HepG2 (cell line): ENCODE measurements at regions not wholly inside any gene's neighbourhood (a gene's known extent, or its start where the extent isn't known, plus 50 kb on each side); places are given as distances from the start of the nearest gene placed in this dataset.

Experiments
- ATAC-seq: fragments of 200-7000 bp; cut with Tn5 transposase; 3 replicates; pipeline ENCODE4 v1.9.1; 2020; ENCODE audit warnings: mild to moderate bottlenecking, moderate library complexity
- BruUV-seq: library from RNA; stranded (reverse); fragments of 400-500 nt; replicated peaks from 2 replicates; lab custom pipeline; 2021; lab: Mats Ljungman, UMichigan
- CTCF ChIA-PET: fragments of 300-600 bp; formaldehyde crosslinking; extraction: SDS; loops from one replicate; lab custom pipeline; 2021; ENCODE audit warnings: low total read pairs, inconsistent platforms, low intra/inter-chr PET ratio; lab: Yijun Ruan, JAX
- POLR2A ChIA-PET: fragments of 350-600 bp; sonication (Branson Sonifier 250); formaldehyde crosslinking; loops from one replicate; lab custom pipeline; 2020; ENCODE audit warnings: antibody characterized with exemption, inconsistent platforms; lab: Yijun Ruan, JAX
- DNase-seq: peaks from one replicate; pipeline ENCODE4 v3.0.0-alpha.2; 2015; ENCODE audit warnings: low spot score
- FAIRE-seq: peaks from 3 replicates; lab custom pipeline; 2011; peaks lifted over from hg19 to GRCh38; lab: Jason Lieb, UNC
- H2AFZ ChIP-seq: one replicate; pipeline ENCODE4 v1.6.1; 2011; ENCODE audit warnings: low read length, inconsistent platforms
- H3K27ac ChIP-seq: fragments of 300-600 bp; 3 replicates; pipeline ENCODE4 v1.8.0; 2011; ENCODE audit warnings: mixed run types, mild to moderate bottlenecking, mixed read lengths, low read length, inconsistent platforms; ENCODE audit not compliant: insufficient read depth; ENCODE audit errors: extremely low read length
- H3K27me3 ChIP-seq, 2 experiments: fragments of 200-600 bp in 1 of 2; 2 replicates in 1 of 2; 3 replicates in 1 of 2; pipeline versions ENCODE4 v1.6.0 to v1.8.0; 2011; ENCODE audit warnings: low read length in 2 of 2, mild to moderate bottlenecking in 2 of 2, moderate library complexity in 2 of 2, inconsistent platforms in 1 of 2; ENCODE audit not compliant: insufficient read depth in 2 of 2, control insufficient read depth in 1 of 2
- H3K36me3 ChIP-seq, 2 experiments: fragments of 200-600 bp in 1 of 2; replicated peaks in 1 of 2; 2 replicates in 1 of 2; 3 replicates in 1 of 2; pipeline versions ENCODE4 v1.5.1 to v1.8.0; 2011; ENCODE audit warnings: low read length in 2 of 2, inconsistent platforms in 1 of 2; ENCODE audit not compliant: insufficient read depth in 2 of 2, control insufficient read depth in 1 of 2
- H3K4me1 ChIP-seq: 2 replicates; pipeline ENCODE4 v1.5.1; 2012; ENCODE audit warnings: low read length, inconsistent platforms; ENCODE audit not compliant: insufficient read depth
- H3K4me2 ChIP-seq: 2 replicates; pipeline ENCODE4 v1.6.0; 2011; ENCODE audit warnings: low read depth, low read length, inconsistent platforms
- H3K4me3 ChIP-seq, 3 experiments: fragments of 200-600 bp in 1 of 3; sonication (generic), shearing (Covaris generic) in 1 of 3; replicated peaks in 1 of 3; 2 replicates each; pipeline ENCODE4 v1.5.1; 2011 to 2016; ENCODE audit warnings: low read length in 3 of 3, inconsistent platforms in 2 of 3, low read depth in 2 of 3, mild to moderate bottlenecking in 2 of 3, control low read depth in 1 of 3, mixed read lengths in 1 of 3; ENCODE audit not compliant: insufficient read depth in 1 of 3
- H3K79me2 ChIP-seq: one replicate; pipeline ENCODE4 v1.6.1; 2011; ENCODE audit warnings: low read length, inconsistent platforms; ENCODE audit not compliant: insufficient read depth
- H3K9ac ChIP-seq: 2 replicates; pipeline ENCODE4 v1.6.0; 2011; ENCODE audit warnings: mild to moderate bottlenecking, low read depth, low read length, inconsistent platforms; ENCODE audit not compliant: insufficient read depth
- H3K9me3 ChIP-seq: 2 replicates; pipeline ENCODE4 v1.5.1; 2012; ENCODE audit warnings: mild to moderate bottlenecking, low read length
- H4K20me1 ChIP-seq: 2 replicates; pipeline ENCODE4 v1.6.0; 2011; ENCODE audit warnings: inconsistent platforms, mild to moderate bottlenecking, low read length, moderate library complexity; ENCODE audit not compliant: insufficient read depth
- ASH2L ChIP-seq: fragments of 300-600, 200-600 bp; sonication (generic); IDR thresholded peaks from 2 replicates; pipeline ENCODE4 v1.7.0; 2017; ENCODE audit warnings: low read depth, mild to moderate bottlenecking, moderate library complexity, mixed read lengths, low read length; ENCODE audit not compliant: insufficient read length
- ATM ChIP-seq: fragments of 450-650 bp; IDR thresholded peaks from 2 replicates; pipeline ENCODE4 v1.7.1; 2017; ENCODE audit warnings: mild to moderate bottlenecking, borderline replicate concordance
- CEBPB ChIP-seq: IDR thresholded peaks from 2 replicates; pipeline ENCODE4 v1.6.1; 2011; ENCODE audit warnings: low read depth, low read length, improper control_type of control experiment, borderline replicate concordance
- GZF1 ChIP-seq: sonication (generic); formaldehyde crosslinking; IDR thresholded peaks from 2 replicates; pipeline ENCODE4 v1.5.1; 2020; ENCODE audit warnings: mild to moderate bottlenecking, missing genetic modification reagents
- IKZF1 ChIP-seq: fragments of 450-650 bp; IDR thresholded peaks from 2 replicates; pipeline ENCODE4 v1.7.1; 2016
- MAFF ChIP-seq: IDR thresholded peaks from 2 replicates; pipeline ENCODE4 v1.6.1; 2011; ENCODE audit warnings: low read depth, low read length, improper control_type of control experiment
- MXD4 ChIP-seq: IDR thresholded peaks from 2 replicates; pipeline ENCODE4 v1.6.1; 2016; ENCODE audit warnings: mild to moderate bottlenecking, missing biosample characterization, missing genetic modification reagents
- NAIF1 ChIP-seq: sonication (generic); formaldehyde crosslinking; IDR thresholded peaks from 2 replicates; pipeline ENCODE4 v1.5.0; 2020; ENCODE audit warnings: mild to moderate bottlenecking, missing genetic modification reagents, borderline replicate concordance
- POLR2AphosphoS2 ChIP-seq: IDR thresholded peaks from 2 replicates; pipeline ENCODE4 v1.6.1; 2011; ENCODE audit warnings: low read depth, low read length, improper control_type of control experiment
- RAD51 ChIP-seq: fragments of 450-650 bp; IDR thresholded peaks from 2 replicates; pipeline ENCODE4 v1.6.1; 2016; ENCODE audit warnings: borderline replicate concordance
- ZEB1 ChIP-seq: IDR thresholded peaks from 2 replicates; pipeline ENCODE4 v1.6.1; 2012; ENCODE audit warnings: mild to moderate bottlenecking, low read depth, inconsistent platforms; ENCODE audit not compliant: insufficient replicate concordance
- ZNF180 ChIP-seq: sonication (generic); formaldehyde crosslinking; IDR thresholded peaks from 2 replicates; pipeline ENCODE4 v1.4.0; 2020; ENCODE audit warnings: low read depth, missing genetic modification reagents, borderline replicate concordance
- ZNF451 ChIP-seq: sonication (generic); formaldehyde crosslinking; IDR thresholded peaks from 2 replicates; pipeline ENCODE4 v1.5.0; 2020; ENCODE audit warnings: mild to moderate bottlenecking, missing genetic modification reagents
- ZNF572 ChIP-seq: sonication (generic); formaldehyde crosslinking; IDR thresholded peaks from 2 replicates; pipeline ENCODE4 v1.5.1; 2020; ENCODE audit warnings: mild to moderate bottlenecking, missing genetic modification reagents
- ZSCAN29 ChIP-seq: sonication (generic); formaldehyde crosslinking; conservative IDR thresholded peaks from 2 replicates; pipeline ENCODE4 v1.4.0; 2020; ENCODE audit warnings: mild to moderate bottlenecking, missing genetic modification reagents
- WGBS: methylation state at CpG from one replicate; pipeline ENCODE4 v1.1.6; 2017; ENCODE audit warnings: low lambda C conversion rate; 5-methylcytosine and 5-hydroxymethylcytosine counted together
- in situ Hi-C: cut with HindIII; loops from 2 replicates; pipeline ENCODE4 v1.10.0; 2017; ENCODE audit warnings: low pct_unique_long_range_greater_than_20kb; ENCODE audit not compliant: extremely low pct_ligation_motif_present
- intact Hi-C: fragments of 100-400 bp; cut with micrococcal nuclease; formaldehyde crosslinking; loops from one replicate; pipeline ENCODE4 v1.10.0; 2022; ENCODE audit not compliant: unreplicated experiment
- TF ChIP-seq, protein P1 (sequence below): sonication (generic); formaldehyde crosslinking; IDR thresholded peaks from 2 replicates; pipeline ENCODE4 v1.5.0; 2020; ENCODE audit warnings: missing genetic modification reagents, mild to moderate bottlenecking, borderline replicate concordance
- TF ChIP-seq, protein P2 (sequence below): sonication (generic); formaldehyde crosslinking; IDR thresholded peaks from 2 replicates; pipeline ENCODE4 v1.4.0; 2020; ENCODE audit warnings: missing genetic modification reagents, borderline replicate concordance
- TF ChIP-seq, protein P3 (sequence below): sonication (generic); formaldehyde crosslinking; IDR thresholded peaks from 2 replicates; pipeline ENCODE4 v1.9.0; 2021; ENCODE audit warnings: mild to moderate bottlenecking, missing genetic modification reagents

DNA sequence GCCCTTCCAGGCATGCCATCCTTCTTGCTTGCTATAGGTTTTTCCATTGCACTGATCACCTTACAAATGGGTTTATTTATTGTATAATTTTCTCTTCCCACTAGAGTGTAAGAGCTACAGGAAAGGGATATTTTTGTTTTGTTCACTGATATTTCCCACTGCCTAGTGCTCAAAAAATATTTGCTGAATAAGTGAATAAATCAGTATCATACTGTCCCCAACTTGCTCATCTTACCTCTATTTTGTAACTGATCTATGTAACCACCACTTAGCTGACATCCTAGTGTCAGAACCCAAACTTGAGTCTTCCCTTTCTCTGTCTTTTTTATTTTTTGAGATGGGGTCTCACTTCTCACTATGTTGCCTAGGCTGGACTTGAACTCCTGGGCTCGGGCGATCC is 87.6 kb upstream of the TBC1D3K start (continued):
- TF ChIP-seq, protein P1, sequence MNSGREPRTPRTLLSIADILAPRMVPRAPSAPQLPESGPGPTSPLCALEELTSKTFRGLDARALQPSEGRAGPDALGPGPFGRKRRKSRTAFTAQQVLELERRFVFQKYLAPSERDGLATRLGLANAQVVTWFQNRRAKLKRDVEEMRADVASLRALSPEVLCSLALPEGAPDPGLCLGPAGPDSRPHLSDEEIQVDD (CRISPR knock-in tag) = no peak
- TF ChIP-seq MAFF (0 out of 2 replicates have a peak, but pooled peaks have one; percentile 38), ZEB1 (no peak)
- TF ChIP-seq, all 625 proteins: peak for 2

DNA sequence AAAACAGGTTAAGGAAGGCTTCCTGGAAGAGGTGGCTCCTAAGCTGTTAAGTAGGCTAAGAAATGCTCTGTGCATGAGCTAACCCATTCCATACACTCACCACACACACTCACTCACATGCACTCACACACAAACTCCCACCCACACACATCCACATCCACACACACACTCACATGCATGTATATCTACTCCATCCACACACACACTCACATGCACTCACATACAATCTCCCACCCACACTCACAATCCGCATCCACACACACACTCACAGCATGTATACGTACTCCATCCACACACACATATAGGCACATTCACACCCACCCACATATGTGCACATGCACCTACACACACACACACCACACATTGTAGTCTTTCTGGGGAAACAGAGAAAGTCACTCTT is 89.3 kb upstream of the HNF1B start:
- no TSS peak for BruUV-seq
- ChIA-PET POLR2A (no interaction called here), CTCF (no interaction called here)
- no peaks in the 10 kb centered on the region for H3K79me2 ChIP-seq
- H3K27me3 ChIP-seq = no peaks in the 10 kb centered on the region
- FAIRE-seq (no peak), ATAC-seq (no peak), DNase-seq (no peak)
- in situ Hi-C loops = no loop called here
- H2AFZ ChIP-seq = no peak overlapping the region
- H3K27ac ChIP-seq = no peak overlapping the region
- H3K36me3 ChIP-seq = no peaks in the 10 kb centered on the region
- no peak overlapping the region for H3K4me3 ChIP-seq
- no peaks in the 10 kb centered on the region for H4K20me1 ChIP-seq
- H3K4me2 ChIP-seq = no peak overlapping the region
- intact Hi-C loops = loop anchor here (5.0 kb wide), 1 partner anchor 122 kb away; no protein-coding TSS in a partner anchor
- H3K4me1 ChIP-seq = peaks cover 44% of the 10 kb centered on the region
- H3K9me3 ChIP-seq = no peaks in the 10 kb centered on the region
- H3K9ac ChIP-seq = no peak overlapping the region
- WGBS = 94% methylated on average over 2 of the region's 2 CpGs
- TF ChIP-seq IKZF1 (peak; percentile 56; the same call in 1 of the 2 replicates), POLR2AphosphoS2 (no peak), ATM (0 out of 2 replicates have a peak, but pooled peaks have one; percentile 16), MXD4 (CRISPR knock-in tag) (no peak), RAD51 (0 out of 2 replicates have a peak, but pooled peaks have one; percentile 21), ASH2L (no peak), GZF1 (CRISPR knock-in tag) (no peak), ZNF572 (no peak), NAIF1 (CRISPR knock-in tag) (no peak), CEBPB (no peak), ZNF180 (no peak), ZNF451 (CRISPR knock-in tag) (no peak), ZSCAN29 (CRISPR knock-in tag) (no peak)
- TF ChIP-seq, protein P2, sequence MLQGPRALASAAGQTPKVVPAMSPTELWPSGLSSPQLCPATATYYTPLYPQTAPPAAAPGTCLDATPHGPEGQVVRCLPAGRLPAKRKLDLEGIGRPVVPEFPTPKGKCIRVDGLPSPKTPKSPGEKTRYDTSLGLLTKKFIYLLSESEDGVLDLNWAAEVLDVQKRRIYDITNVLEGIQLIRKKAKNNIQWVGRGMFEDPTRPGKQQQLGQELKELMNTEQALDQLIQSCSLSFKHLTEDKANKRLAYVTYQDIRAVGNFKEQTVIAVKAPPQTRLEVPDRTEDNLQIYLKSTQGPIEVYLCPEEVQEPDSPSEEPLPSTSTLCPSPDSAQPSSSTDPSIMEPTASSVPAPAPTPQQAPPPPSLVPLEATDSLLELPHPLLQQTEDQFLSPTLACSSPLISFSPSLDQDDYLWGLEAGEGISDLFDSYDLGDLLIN (CRISPR knock-in tag) = no peak
- TF ChIP-seq, protein P3, sequence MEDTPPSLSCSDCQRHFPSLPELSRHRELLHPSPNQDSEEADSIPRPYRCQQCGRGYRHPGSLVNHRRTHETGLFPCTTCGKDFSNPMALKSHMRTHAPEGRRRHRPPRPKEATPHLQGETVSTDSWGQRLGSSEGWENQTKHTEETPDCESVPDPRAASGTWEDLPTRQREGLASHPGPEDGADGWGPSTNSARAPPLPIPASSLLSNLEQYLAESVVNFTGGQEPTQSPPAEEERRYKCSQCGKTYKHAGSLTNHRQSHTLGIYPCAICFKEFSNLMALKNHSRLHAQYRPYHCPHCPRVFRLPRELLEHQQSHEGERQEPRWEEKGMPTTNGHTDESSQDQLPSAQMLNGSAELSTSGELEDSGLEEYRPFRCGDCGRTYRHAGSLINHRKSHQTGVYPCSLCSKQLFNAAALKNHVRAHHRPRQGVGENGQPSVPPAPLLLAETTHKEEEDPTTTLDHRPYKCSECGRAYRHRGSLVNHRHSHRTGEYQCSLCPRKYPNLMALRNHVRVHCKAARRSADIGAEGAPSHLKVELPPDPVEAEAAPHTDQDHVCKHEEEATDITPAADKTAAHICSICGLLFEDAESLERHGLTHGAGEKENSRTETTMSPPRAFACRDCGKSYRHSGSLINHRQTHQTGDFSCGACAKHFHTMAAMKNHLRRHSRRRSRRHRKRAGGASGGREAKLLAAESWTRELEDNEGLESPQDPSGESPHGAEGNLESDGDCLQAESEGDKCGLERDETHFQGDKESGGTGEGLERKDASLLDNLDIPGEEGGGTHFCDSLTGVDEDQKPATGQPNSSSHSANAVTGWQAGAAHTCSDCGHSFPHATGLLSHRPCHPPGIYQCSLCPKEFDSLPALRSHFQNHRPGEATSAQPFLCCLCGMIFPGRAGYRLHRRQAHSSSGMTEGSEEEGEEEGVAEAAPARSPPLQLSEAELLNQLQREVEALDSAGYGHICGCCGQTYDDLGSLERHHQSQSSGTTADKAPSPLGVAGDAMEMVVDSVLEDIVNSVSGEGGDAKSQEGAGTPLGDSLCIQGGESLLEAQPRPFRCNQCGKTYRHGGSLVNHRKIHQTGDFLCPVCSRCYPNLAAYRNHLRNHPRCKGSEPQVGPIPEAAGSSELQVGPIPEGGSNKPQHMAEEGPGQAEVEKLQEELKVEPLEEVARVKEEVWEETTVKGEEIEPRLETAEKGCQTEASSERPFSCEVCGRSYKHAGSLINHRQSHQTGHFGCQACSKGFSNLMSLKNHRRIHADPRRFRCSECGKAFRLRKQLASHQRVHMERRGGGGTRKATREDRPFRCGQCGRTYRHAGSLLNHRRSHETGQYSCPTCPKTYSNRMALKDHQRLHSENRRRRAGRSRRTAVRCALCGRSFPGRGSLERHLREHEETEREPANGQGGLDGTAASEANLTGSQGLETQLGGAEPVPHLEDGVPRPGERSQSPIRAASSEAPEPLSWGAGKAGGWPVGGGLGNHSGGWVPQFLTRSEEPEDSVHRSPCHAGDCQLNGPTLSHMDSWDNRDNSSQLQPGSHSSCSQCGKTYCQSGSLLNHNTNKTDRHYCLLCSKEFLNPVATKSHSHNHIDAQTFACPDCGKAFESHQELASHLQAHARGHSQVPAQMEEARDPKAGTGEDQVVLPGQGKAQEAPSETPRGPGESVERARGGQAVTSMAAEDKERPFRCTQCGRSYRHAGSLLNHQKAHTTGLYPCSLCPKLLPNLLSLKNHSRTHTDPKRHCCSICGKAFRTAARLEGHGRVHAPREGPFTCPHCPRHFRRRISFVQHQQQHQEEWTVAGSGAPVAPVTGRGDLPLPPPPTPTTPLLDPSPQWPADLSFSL (CRISPR knock-in tag) = no peak
